Esophagus squamous epithelium (tissue), 4 donors: ENCODE measurements at regions not wholly inside any gene's neighbourhood (a gene's known extent, or its start where the extent isn't known, plus 50 kb on each side); places are given as distances from the start of the nearest gene placed in this dataset.

Source experiments
- POLR2A ChIP-seq, 4 donors: fragments of 450-650 bp; IDR thresholded peaks; one replicate each; pipeline ENCODE4 v1.6.1; 2017; ENCODE audit warnings: antibody characterized with exemption in 4 of 4, mild to moderate bottlenecking in 4 of 4, moderate library complexity in 3 of 4
- TF ChIP-seq, protein P1 (sequence below), 6 experiments: fragments of 450-650 bp in 4 of 6; fragments of 200-600 bp in 2 of 6; sonication (generic) in 2 of 6; IDR thresholded peaks; one replicate each; pipeline ENCODE4 v1.5.1; 2016 to 2019; ENCODE audit warnings: antibody characterized with exemption in 6 of 6, mild to moderate bottlenecking in 4 of 6, moderate library complexity in 4 of 6

- TF ChIP-seq, protein P1, sequence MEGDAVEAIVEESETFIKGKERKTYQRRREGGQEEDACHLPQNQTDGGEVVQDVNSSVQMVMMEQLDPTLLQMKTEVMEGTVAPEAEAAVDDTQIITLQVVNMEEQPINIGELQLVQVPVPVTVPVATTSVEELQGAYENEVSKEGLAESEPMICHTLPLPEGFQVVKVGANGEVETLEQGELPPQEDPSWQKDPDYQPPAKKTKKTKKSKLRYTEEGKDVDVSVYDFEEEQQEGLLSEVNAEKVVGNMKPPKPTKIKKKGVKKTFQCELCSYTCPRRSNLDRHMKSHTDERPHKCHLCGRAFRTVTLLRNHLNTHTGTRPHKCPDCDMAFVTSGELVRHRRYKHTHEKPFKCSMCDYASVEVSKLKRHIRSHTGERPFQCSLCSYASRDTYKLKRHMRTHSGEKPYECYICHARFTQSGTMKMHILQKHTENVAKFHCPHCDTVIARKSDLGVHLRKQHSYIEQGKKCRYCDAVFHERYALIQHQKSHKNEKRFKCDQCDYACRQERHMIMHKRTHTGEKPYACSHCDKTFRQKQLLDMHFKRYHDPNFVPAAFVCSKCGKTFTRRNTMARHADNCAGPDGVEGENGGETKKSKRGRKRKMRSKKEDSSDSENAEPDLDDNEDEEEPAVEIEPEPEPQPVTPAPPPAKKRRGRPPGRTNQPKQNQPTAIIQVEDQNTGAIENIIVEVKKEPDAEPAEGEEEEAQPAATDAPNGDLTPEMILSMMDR (IDR thresholded peaks at IDR 0.05) = no peak
- no peak for TF ChIP-seq POLR2A (IDR thresholded peaks at IDR 0.05)
Measured at GRCh38 chr5:98433022-98433421, 340.4 kb upstream of the RGMB start.
